Spleen (tissue), 7 donors: ENCODE measurements at regions not wholly inside any gene's neighbourhood (a gene's known extent, or its start where the extent isn't known, plus 50 kb on each side); places are given as distances from the start of the nearest gene placed in this dataset.

Source experiments
- CTCF ChIP-seq, 11 experiments: fragments of 200-600 bp in 7 of 11; fragments of 450-650 bp in 4 of 11; sonication (generic) in 4 of 11; IDR thresholded peaks in 8 of 11; conservative IDR thresholded peaks in 3 of 11; 1 replicate in 7 of 11; 2 replicates in 4 of 11; pipeline versions ENCODE4 v1.4.0 to v1.8.0; 2016 to 2021; ENCODE audit warnings: antibody characterized with exemption in 11 of 11, inconsistent platforms in 4 of 11, mild to moderate bottlenecking in 1 of 11
- POLR2A ChIP-seq, 3 donors: fragments of 450-650 bp; IDR thresholded peaks; one replicate each; pipeline ENCODE4 v1.5.1; 2017; ENCODE audit warnings: antibody characterized with exemption in 3 of 3, mild to moderate bottlenecking in 1 of 3
- POLR2AphosphoS5 ChIP-seq, 3 donors: sonication (generic); formaldehyde crosslinking; IDR thresholded peaks; one replicate each; pipeline ENCODE4 v1.5.1; 2017; ENCODE audit warnings: antibody characterized with exemption in 3 of 3
- donor health status: DM: no; HTN: no; CAD: no; lungs with moderate emphysema.
- donor health status: DM: no; HTN: no; CAD: no.
- donor health status: DM: no; HTN: no; CAD: no.

- TF ChIP-seq CTCF (IDR thresholded peaks at IDR 0.05 in 8 of 11, conservative IDR thresholded peaks at IDR 0.05 in 3 of 11): no peak
- no peak for TF ChIP-seq POLR2A (IDR thresholded peaks at IDR 0.05)
- TF ChIP-seq POLR2AphosphoS5 (IDR thresholded peaks at IDR 0.05): no peak
Observed at GRCh38 chr11:70799386-70799785, 401.1 kb downstream of the CTTN start.
